ENCODE measurements at regions not wholly inside any gene's neighbourhood (a gene's known extent, or its start where the extent isn't known, plus 50 kb on each side); places are given as distances from the start of the nearest gene placed in this dataset.
"Not testable (repeated sequence)": the region's sequence is repeated elsewhere in the genome, so short reads cannot be mapped to it uniquely, and the experiment has no call there.

GRCh38 chr15:24385258-24385657, 290.3 kb upstream of the NPAP1 start:
- H3K27me3 ChIP-seq (ENCODE audit: control insufficient read depth in 1 of 2, insufficient read depth in 2 of 2, low read length in 2 of 2); H3K36me3 ChIP-seq (ENCODE audit: control insufficient read depth in 2 of 2, insufficient read depth in 2 of 2, low read length in 1 of 2); H3K4me3 ChIP-seq (ENCODE audit: low read depth in 1 of 2, low read length in 2 of 2); H3K27ac ChIP-seq (ENCODE audit: low read depth in 2 of 2, low read length in 1 of 2); H3K4me1 ChIP-seq (ENCODE audit: control insufficient read depth in 2 of 2, insufficient read depth in 2 of 2, low read length in 1 of 2); H3K9me3 ChIP-seq (ENCODE audit: control insufficient read depth in 2 of 2, insufficient read depth in 1 of 2, low read depth in 1 of 2, low read length in 1 of 2): not testable (repeated sequence)
- 43 to 47% methylated on average over 2 of the region's 2 CpGs for WGBS, 2 donors

GRCh38 chr15:24394303-24394702, 281.3 kb upstream of the NPAP1 start:
- H3K9me3 ChIP-seq (ENCODE audit: control insufficient read depth in 2 of 2, insufficient read depth in 1 of 2, low read depth in 1 of 2, low read length in 1 of 2): no peaks in the 10 kb centered on the region
- no peak overlapping the region for H3K27ac ChIP-seq (ENCODE audit: low read depth in 2 of 2, low read length in 1 of 2)
- H3K4me1 ChIP-seq (ENCODE audit: control insufficient read depth in 2 of 2, insufficient read depth in 2 of 2, low read length in 1 of 2): no peaks in the 10 kb centered on the region
- WGBS, 2 donors: 76 to 86% methylated on average over 1 of the region's 1 CpG
- H3K27me3 ChIP-seq (ENCODE audit: control insufficient read depth in 1 of 2, insufficient read depth in 2 of 2, low read length in 2 of 2): no peaks in the 10 kb centered on the region
- no peaks in the 10 kb centered on the region for H3K36me3 ChIP-seq (ENCODE audit: control insufficient read depth in 2 of 2, insufficient read depth in 2 of 2, low read length in 1 of 2)
- no peak overlapping the region for H3K4me3 ChIP-seq (ENCODE audit: low read depth in 1 of 2, low read length in 2 of 2)

GRCh38 chr15:24412649-24413048, 262.9 kb upstream of the NPAP1 start:
- 53 to 56% methylated on average over 1 of the region's 1 CpG for WGBS, 2 donors
- not testable (repeated sequence) for H3K4me1 ChIP-seq (ENCODE audit: control insufficient read depth in 2 of 2, insufficient read depth in 2 of 2, low read length in 1 of 2); H3K9me3 ChIP-seq (ENCODE audit: control insufficient read depth in 2 of 2, insufficient read depth in 1 of 2, low read depth in 1 of 2, low read length in 1 of 2); H3K27me3 ChIP-seq (ENCODE audit: control insufficient read depth in 1 of 2, insufficient read depth in 2 of 2, low read length in 2 of 2); H3K4me3 ChIP-seq (ENCODE audit: low read depth in 1 of 2, low read length in 2 of 2); H3K36me3 ChIP-seq (ENCODE audit: control insufficient read depth in 2 of 2, insufficient read depth in 2 of 2, low read length in 1 of 2); H3K27ac ChIP-seq (ENCODE audit: low read depth in 2 of 2, low read length in 1 of 2)

- not testable (repeated sequence) for H3K9me3 ChIP-seq (ENCODE audit: control insufficient read depth in 2 of 2, insufficient read depth in 1 of 2, low read depth in 1 of 2, low read length in 1 of 2); H3K4me3 ChIP-seq (ENCODE audit: low read depth in 1 of 2, low read length in 2 of 2)
Observed at GRCh38 chr15:24426286-24427054, 249.1 kb upstream of the NPAP1 start.

GRCh38 chr15:24427055-24427400, 248.5 kb upstream of the NPAP1 start:
- not testable (repeated sequence) for H3K36me3 ChIP-seq (ENCODE audit: control insufficient read depth in 2 of 2, insufficient read depth in 2 of 2, low read length in 1 of 2); H3K4me3 ChIP-seq (ENCODE audit: low read depth in 1 of 2, low read length in 2 of 2); H3K27ac ChIP-seq (ENCODE audit: low read depth in 2 of 2, low read length in 1 of 2); H3K4me1 ChIP-seq (ENCODE audit: control insufficient read depth in 2 of 2, insufficient read depth in 2 of 2, low read length in 1 of 2); H3K27me3 ChIP-seq (ENCODE audit: control insufficient read depth in 1 of 2, insufficient read depth in 2 of 2, low read length in 2 of 2); H3K9me3 ChIP-seq (ENCODE audit: control insufficient read depth in 2 of 2, insufficient read depth in 1 of 2, low read depth in 1 of 2, low read length in 1 of 2)
- 27 to 31% methylated on average over 13 to 24 of the region's 26 CpGs for WGBS, 2 donors

More at GRCh38 chr15:24426286-24427054, 249.1 kb upstream of the NPAP1 start:
- H3K4me1 ChIP-seq (ENCODE audit: control insufficient read depth in 2 of 2, insufficient read depth in 2 of 2, low read length in 1 of 2); H3K27ac ChIP-seq (ENCODE audit: low read depth in 2 of 2, low read length in 1 of 2); H3K36me3 ChIP-seq (ENCODE audit: control insufficient read depth in 2 of 2, insufficient read depth in 2 of 2, low read length in 1 of 2); H3K27me3 ChIP-seq (ENCODE audit: control insufficient read depth in 1 of 2, insufficient read depth in 2 of 2, low read length in 2 of 2): not testable (repeated sequence)
- WGBS, 2 donors: 56 to 60% methylated on average over 17 to 20 of the region's 20 CpGs

GRCh38 chr15:24435075-24435820, 240.3 kb upstream of the NPAP1 start:
- H3K9me3 ChIP-seq (ENCODE audit: control insufficient read depth in 2 of 2, insufficient read depth in 1 of 2, low read depth in 1 of 2, low read length in 1 of 2); H3K4me1 ChIP-seq (ENCODE audit: control insufficient read depth in 2 of 2, insufficient read depth in 2 of 2, low read length in 1 of 2); H3K36me3 ChIP-seq (ENCODE audit: control insufficient read depth in 2 of 2, insufficient read depth in 2 of 2, low read length in 1 of 2); H3K4me3 ChIP-seq (ENCODE audit: low read depth in 1 of 2, low read length in 2 of 2); H3K27me3 ChIP-seq (ENCODE audit: control insufficient read depth in 1 of 2, insufficient read depth in 2 of 2, low read length in 2 of 2); H3K27ac ChIP-seq (ENCODE audit: low read depth in 2 of 2, low read length in 1 of 2): not testable (repeated sequence)
- WGBS, 2 donors: 52 to 61% methylated on average over 2 of the region's 2 CpGs

- H3K36me3 ChIP-seq (ENCODE audit: control insufficient read depth in 2 of 2, insufficient read depth in 2 of 2, low read length in 1 of 2); H3K27me3 ChIP-seq (ENCODE audit: control insufficient read depth in 1 of 2, insufficient read depth in 2 of 2, low read length in 2 of 2); H3K27ac ChIP-seq (ENCODE audit: low read depth in 2 of 2, low read length in 1 of 2); H3K4me1 ChIP-seq (ENCODE audit: control insufficient read depth in 2 of 2, insufficient read depth in 2 of 2, low read length in 1 of 2); H3K4me3 ChIP-seq (ENCODE audit: low read depth in 1 of 2, low read length in 2 of 2); H3K9me3 ChIP-seq (ENCODE audit: control insufficient read depth in 2 of 2, insufficient read depth in 1 of 2, low read depth in 1 of 2, low read length in 1 of 2): not testable (repeated sequence)
- 38 to 46% methylated on average over 4 of the region's 5 CpGs for whole genome bisulfite sequencing, 2 donors
Observed at GRCh38 chr15:24437270-24437669, 238.3 kb upstream of the NPAP1 start.

GRCh38 chr15:24437735-24438134, 237.8 kb upstream of the NPAP1 start:
- H3K4me3 ChIP-seq (ENCODE audit: low read depth in 1 of 2, low read length in 2 of 2); H3K4me1 ChIP-seq (ENCODE audit: control insufficient read depth in 2 of 2, insufficient read depth in 2 of 2, low read length in 1 of 2); H3K36me3 ChIP-seq (ENCODE audit: control insufficient read depth in 2 of 2, insufficient read depth in 2 of 2, low read length in 1 of 2); H3K9me3 ChIP-seq (ENCODE audit: control insufficient read depth in 2 of 2, insufficient read depth in 1 of 2, low read depth in 1 of 2, low read length in 1 of 2); H3K27ac ChIP-seq (ENCODE audit: low read depth in 2 of 2, low read length in 1 of 2); H3K27me3 ChIP-seq (ENCODE audit: control insufficient read depth in 1 of 2, insufficient read depth in 2 of 2, low read length in 2 of 2): not testable (repeated sequence)
- WGBS, 2 donors: 35 to 56% methylated on average over 1 of the region's 1 CpG

- not testable (repeated sequence) for H3K27ac ChIP-seq (ENCODE audit: low read depth in 2 of 2, low read length in 1 of 2); H3K27me3 ChIP-seq (ENCODE audit: control insufficient read depth in 1 of 2, insufficient read depth in 2 of 2, low read length in 2 of 2); H3K9me3 ChIP-seq (ENCODE audit: control insufficient read depth in 2 of 2, insufficient read depth in 1 of 2, low read depth in 1 of 2, low read length in 1 of 2); H3K4me1 ChIP-seq (ENCODE audit: control insufficient read depth in 2 of 2, insufficient read depth in 2 of 2, low read length in 1 of 2); H3K36me3 ChIP-seq (ENCODE audit: control insufficient read depth in 2 of 2, insufficient read depth in 2 of 2, low read length in 1 of 2); H3K4me3 ChIP-seq (ENCODE audit: low read depth in 1 of 2, low read length in 2 of 2)
- 27 to 32% methylated on average over 19 to 36 of the region's 49 CpGs for WGBS, 2 donors
Observed at GRCh38 chr15:24477107-24478025, 198.2 kb upstream of the NPAP1 start.
